K562 (cell line): ENCODE measurements at regions not wholly inside any gene's neighbourhood (a gene's known extent, or its start where the extent isn't known, plus 50 kb on each side); places are given as distances from the start of the nearest gene placed in this dataset.

Experiments used
- ATAC-seq: fragments of 200-7000 bp; cut with Tn5 transposase; 3 replicates; pipeline ENCODE4 v1.9.1; 2020; ENCODE audit warnings: moderate library complexity
- BruUV-seq: library from RNA; stranded (reverse); fragments of 400-500 nt; replicated peaks from 2 replicates; lab custom pipeline; 2021; lab: Mats Ljungman, UMichigan
- CTCF ChIA-PET: fragments of 300-600 bp; formaldehyde crosslinking; extraction: SDS; loops from one replicate; lab custom pipeline; 2021; ENCODE audit warnings: low intra/inter-chr PET ratio; lab: Yijun Ruan, JAX
- POLR2A ChIA-PET: fragments of 300-600, 350-650 bp; sonication (Branson Sonifier 250); formaldehyde crosslinking; extraction: SDS; loops from one replicate; lab custom pipeline; 2021; ENCODE audit warnings: antibody characterized with exemption, inconsistent platforms; lab: Yijun Ruan, JAX
- DNase-seq, 4 experiments: peaks; one replicate each; pipeline versions ENCODE4 v3.0.0 to v3.0.0-alpha.2; 2011 to 2018; ENCODE audit warnings: low spot score in 3 of 4, mixed read lengths in 3 of 4; ENCODE audit errors: extremely low read depth in 1 of 4
- FAIRE-seq: peaks from 2 replicates; lab custom pipeline; 2011; peaks lifted over from hg19 to GRCh38; lab: Jason Lieb, UNC
- H2AFZ ChIP-seq: 2 replicates; pipeline ENCODE4 v1.6.0; 2011; ENCODE audit warnings: low read depth, low read length, control low read depth, inconsistent platforms
- H3K27ac ChIP-seq: fragments of 200-600 bp; 3 replicates; pipeline ENCODE4 v1.8.0; 2011; ENCODE audit warnings: low read depth, mild to moderate bottlenecking, control low read depth, inconsistent platforms, low read length, moderate library complexity, mixed read lengths; ENCODE audit errors: extremely low read depth
- H3K27me3 ChIP-seq, 2 experiments: fragments of 300-600 bp in 1 of 2; 2 replicates in 1 of 2; 3 replicates in 1 of 2; pipeline versions ENCODE4 v1.6.0 to v1.8.0; 2011; ENCODE audit warnings: inconsistent platforms in 2 of 2, low read length in 2 of 2, mild to moderate bottlenecking in 1 of 2, mixed read lengths in 1 of 2, moderate library complexity in 1 of 2; ENCODE audit not compliant: control insufficient read depth in 2 of 2, insufficient read depth in 2 of 2
- H3K36me3 ChIP-seq: fragments of 300-600 bp; 3 replicates; pipeline ENCODE4 v1.8.0; 2011; ENCODE audit warnings: mild to moderate bottlenecking, low read length, inconsistent platforms; ENCODE audit not compliant: control insufficient read depth, insufficient read depth
- H3K4me1 ChIP-seq, 2 experiments: fragments of 200-600 bp in 1 of 2; replicated peaks in 1 of 2; 2 replicates in 1 of 2; 3 replicates in 1 of 2; pipeline versions ENCODE4 v1.5.1 to v1.8.0; 2011; ENCODE audit warnings: inconsistent platforms in 2 of 2, low read length in 2 of 2, mild to moderate bottlenecking in 1 of 2, mixed read lengths in 1 of 2, moderate library complexity in 1 of 2; ENCODE audit not compliant: control insufficient read depth in 2 of 2, insufficient read depth in 2 of 2
- H3K4me2 ChIP-seq: 2 replicates; pipeline ENCODE4 v1.6.1; 2011; ENCODE audit warnings: low read length, control low read depth, inconsistent platforms, mixed read lengths; ENCODE audit not compliant: insufficient read depth
- H3K4me3 ChIP-seq: fragments of 200-600 bp; sonication (generic), shearing (Covaris generic); 2 replicates; pipeline ENCODE4 v1.5.1; 2016; ENCODE audit warnings: control low read depth, inconsistent platforms
- H3K79me2 ChIP-seq: fragments of 200-600 bp; 3 replicates; pipeline ENCODE4 v1.8.0; 2011; ENCODE audit warnings: low read length, inconsistent platforms; ENCODE audit not compliant: control insufficient read depth, insufficient read depth
- H3K9ac ChIP-seq, 2 experiments: 2 replicates each; pipeline versions ENCODE4 v1.6.0 to v1.6.1; 2011; ENCODE audit warnings: low read depth in 2 of 2, low read length in 2 of 2, control low read depth in 1 of 2, inconsistent platforms in 1 of 2, mild to moderate bottlenecking in 1 of 2, mixed read lengths in 1 of 2; ENCODE audit not compliant: insufficient read depth in 1 of 2
- H3K9me1 ChIP-seq: one replicate; pipeline ENCODE4 v1.6.0; 2011; ENCODE audit warnings: inconsistent platforms, mild to moderate bottlenecking, low read length, moderate library complexity; ENCODE audit not compliant: control insufficient read depth, insufficient read depth
- H3K9me3 ChIP-seq: replicated peaks from 2 replicates; pipeline ENCODE4 v1.5.1; 2011; ENCODE audit warnings: low read depth, low read length, inconsistent platforms; ENCODE audit not compliant: control insufficient read depth, insufficient read depth
- H4K20me1 ChIP-seq: replicated peaks from 2 replicates; pipeline ENCODE4 v1.6.1; 2011; ENCODE audit warnings: low read length, inconsistent platforms, mixed read lengths; ENCODE audit not compliant: control insufficient read depth, insufficient read depth
- AFF4 ChIP-seq: sonication (generic); formaldehyde crosslinking; IDR thresholded peaks from 2 replicates; pipeline ENCODE4 v1.8.0; 2023; ENCODE audit warnings: mild to moderate bottlenecking, missing genetic modification reagents
- CBFA2T3 ChIP-seq: fragments of 450-650 bp; IDR thresholded peaks from 2 replicates; pipeline ENCODE4 v1.6.1; 2017
- RBM25 ChIP-seq: fragments of 200-400 bp; formaldehyde crosslinking; IDR thresholded peaks from 2 replicates; pipeline ENCODE4 v1.6.1; 2018; ENCODE audit warnings: low read length, low read depth, moderate library complexity; ENCODE audit not compliant: severe bottlenecking
- TOE1 ChIP-seq, 2 experiments: fragments of 450-650 bp in 1 of 2; sonication (generic) in 1 of 2; formaldehyde crosslinking in 1 of 2; IDR thresholded peaks; 2 replicates each; pipeline versions ENCODE4 v1.7.1 to v1.8.0; 2016 to 2022; ENCODE audit warnings: borderline replicate concordance in 2 of 2, mild to moderate bottlenecking in 2 of 2, antibody characterized with exemption in 1 of 2, inconsistent platforms in 1 of 2, low read depth in 1 of 2, missing genetic modification reagents in 1 of 2, moderate library complexity in 1 of 2
- ZBTB11 ChIP-seq, 3 experiments: fragments of 200-800 bp in 1 of 3; fragments of 250-450 bp in 1 of 3; fragments of 450-650 bp in 1 of 3; sonication (Bioruptor Pico) in 1 of 3; sonication (Bioruptor generic) in 1 of 3; formaldehyde crosslinking in 1 of 3; IDR thresholded peaks; 2 replicates each; pipeline versions ENCODE4 v1.6.1 to v1.8.0; 2016 to 2022; ENCODE audit warnings: mild to moderate bottlenecking in 2 of 3, missing genetic modification characterization in 2 of 3, missing compliant biosample characterization in 1 of 3, moderate library complexity in 1 of 3
- ZNF224 ChIP-seq: sonication (generic); formaldehyde crosslinking; IDR thresholded peaks from 2 replicates; pipeline ENCODE4 v1.8.0; 2022; ENCODE audit warnings: mild to moderate bottlenecking, missing genetic modification reagents
- ZNF717 ChIP-seq: fragments of 250-450 bp; sonication (Bioruptor Pico); IDR thresholded peaks from 2 replicates; pipeline ENCODE4 v1.5.0; 2021
- WGBS: fragments of 100-300 bp; shearing (Covaris generic); methylation state at CpG from one replicate; pipeline ENCODE4 v1.1.6; 2016; ENCODE audit warnings: low coverage, mixed read lengths; ENCODE audit not compliant: insufficient coverage; ENCODE audit errors: missing lambda C conversion rate; 5-methylcytosine and 5-hydroxymethylcytosine counted together
- in situ Hi-C: fragments of 300-500 bp; cut with MboI; formaldehyde crosslinking; loops from 4 replicates; pipeline ENCODE4 v1.15.0; 2018; ENCODE audit warnings: inconsistent platforms, mixed read lengths
- intact Hi-C: fragments of 100-400 bp; cut with micrococcal nuclease; formaldehyde crosslinking; loops from 2 replicates; pipeline ENCODE4 v1.14.2; 2022
- TF ChIP-seq, protein P1 (sequence below): sonication (generic); formaldehyde crosslinking; IDR thresholded peaks from 2 replicates; pipeline ENCODE4 v1.8.1; 2023; ENCODE audit warnings: mild to moderate bottlenecking, missing genetic modification reagents

- TF ChIP-seq RBM25 (no peak), TOE1 (IDR thresholded peaks at IDR 0.05; ENCODE audit: borderline replicate concordance) (no peak), TOE1 (CRISPR knock-in tag; IDR thresholded peaks at IDR 0.05; ENCODE audit: borderline replicate concordance, low read depth) (no peak)
These were observed 512.0 kb upstream of the NR3C2 start (continued) for GRCh38 chr4:148954011-148954749.

DNA sequence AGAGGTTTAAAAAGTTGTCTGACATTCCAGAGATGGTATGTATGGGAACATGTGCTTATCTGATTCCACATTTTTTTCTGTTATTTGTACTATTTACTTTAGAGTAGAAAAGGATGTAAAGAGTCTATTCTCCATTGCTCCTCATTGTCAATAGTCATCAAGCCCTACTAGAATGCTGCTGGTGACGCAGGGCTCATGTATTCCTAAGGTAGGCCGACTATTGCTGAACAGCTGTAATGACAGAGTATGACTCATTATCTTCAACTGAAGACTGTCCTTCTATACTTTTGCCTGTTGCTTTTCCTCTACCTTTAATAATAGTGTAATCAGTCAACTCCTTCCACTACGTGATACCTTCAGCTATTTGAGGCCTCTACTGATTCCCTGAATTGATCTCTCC is 509.1 kb upstream of the NR3C2 start:
- H3K4me2 ChIP-seq, result no peak overlapping the region
- no peak for ATAC-seq
- H3K27me3 ChIP-seq, result no peaks in the 10 kb centered on the region
- ChIA-PET POLR2A (no interaction called here), CTCF (no interaction called here)
- in situ Hi-C loops (no loop called here), intact Hi-C loops (no loop called here)
- no peak overlapping the region for H3K9ac ChIP-seq
- no peak for FAIRE-seq
- H3K9me1 ChIP-seq, result no peaks in the 10 kb centered on the region
- no peak overlapping the region for H3K4me3 ChIP-seq
- no peaks in the 10 kb centered on the region for H3K4me1 ChIP-seq
- WGBS, result 3% methylated on average over 3 of the region's 3 CpGs
- H3K36me3 ChIP-seq, result no peaks in the 10 kb centered on the region
- DNase-seq, result no peak
- no peak overlapping the region for H2AFZ ChIP-seq
- H4K20me1 ChIP-seq, result no peaks in the 10 kb centered on the region
- no TSS peak for BruUV-seq
- H3K79me2 ChIP-seq, result no peaks in the 10 kb centered on the region
- H3K9me3 ChIP-seq, result no peaks in the 10 kb centered on the region
- H3K27ac ChIP-seq, result no peak overlapping the region
- TF ChIP-seq ZBTB11 (CRISPR knock-in tag; IDR thresholded peaks at IDR 0.05) (no peak), ZNF717 (no peak), ZNF224 (CRISPR knock-in tag) (no peak), CBFA2T3 (no peak), AFF4 (CRISPR knock-in tag) (no peak)
- TF ChIP-seq, protein P1, sequence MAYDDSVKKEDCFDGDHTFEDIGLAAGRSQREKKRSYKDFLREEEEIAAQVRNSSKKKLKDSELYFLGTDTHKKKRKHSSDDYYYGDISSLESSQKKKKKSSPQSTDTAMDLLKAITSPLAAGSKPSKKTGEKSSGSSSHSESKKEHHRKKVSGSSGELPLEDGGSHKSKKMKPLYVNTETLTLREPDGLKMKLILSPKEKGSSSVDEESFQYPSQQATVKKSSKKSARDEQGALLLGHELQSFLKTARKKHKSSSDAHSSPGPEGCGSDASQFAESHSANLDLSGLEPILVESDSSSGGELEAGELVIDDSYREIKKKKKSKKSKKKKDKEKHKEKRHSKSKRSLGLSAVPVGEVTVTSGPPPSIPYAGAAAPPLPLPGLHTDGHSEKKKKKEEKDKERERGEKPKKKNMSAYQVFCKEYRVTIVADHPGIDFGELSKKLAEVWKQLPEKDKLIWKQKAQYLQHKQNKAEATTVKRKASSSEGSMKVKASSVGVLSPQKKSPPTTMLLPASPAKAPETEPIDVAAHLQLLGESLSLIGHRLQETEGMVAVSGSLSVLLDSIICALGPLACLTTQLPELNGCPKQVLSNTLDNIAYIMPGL (CRISPR knock-in tag), result no peak
